Fibroblast of lung (primary cell): ENCODE measurements at regions not wholly inside any gene's neighbourhood (a gene's known extent, or its start where the extent isn't known, plus 50 kb on each side); places are given as distances from the start of the nearest gene placed in this dataset.

Experiments
- DNase-seq, 2 donors: peaks; one replicate each; pipeline versions ENCODE4 v3.0.0 to v3.0.0-alpha.2; 2010; ENCODE audit warnings: low read depth in 2 of 2
- H2AFZ ChIP-seq: 2 replicates; pipeline ENCODE4 v1.5.1; 2012; ENCODE audit warnings: low read length, control low read depth, inconsistent platforms
- H3K27ac ChIP-seq: 2 replicates; pipeline ENCODE4 v1.5.1; 2011; ENCODE audit warnings: low read length, control low read depth; ENCODE audit not compliant: insufficient read depth
- H3K27me3 ChIP-seq: 2 replicates; pipeline ENCODE4 v1.5.1; 2011; ENCODE audit warnings: mild to moderate bottlenecking, low read length; ENCODE audit not compliant: control insufficient read depth, insufficient read depth
- H3K36me3 ChIP-seq: 2 replicates; pipeline ENCODE4 v1.5.1; 2011; ENCODE audit warnings: low read length; ENCODE audit not compliant: control insufficient read depth, insufficient read depth
- H3K4me1 ChIP-seq: 2 replicates; pipeline ENCODE4 v1.5.1; 2011; ENCODE audit warnings: low read length; ENCODE audit not compliant: control insufficient read depth, insufficient read depth; ENCODE audit errors: extremely low read depth
- H3K4me2 ChIP-seq: 2 replicates; pipeline ENCODE4 v1.5.1; 2011; ENCODE audit warnings: low read length, control low read depth; ENCODE audit not compliant: insufficient read depth; ENCODE audit errors: extremely low read depth
- H3K4me3 ChIP-seq, 4 experiments: fragments of 200-600 bp in 1 of 4; sonication (generic) in 1 of 4; replicated peaks in 1 of 4; 2 replicates each; pipeline ENCODE4 v1.5.1; 2011 to 2016; ENCODE audit warnings: low read length in 4 of 4, low read depth in 3 of 4, mild to moderate bottlenecking in 3 of 4, control low read depth in 2 of 4, inconsistent platforms in 1 of 4, mixed read lengths in 1 of 4; ENCODE audit not compliant: insufficient read depth in 1 of 4; ENCODE audit errors: control extremely low read depth in 1 of 4
- H3K79me2 ChIP-seq: 2 replicates; pipeline ENCODE4 v1.5.1; 2012; ENCODE audit warnings: mild to moderate bottlenecking, low read length, inconsistent platforms; ENCODE audit not compliant: control insufficient read depth, insufficient read depth
- H3K9ac ChIP-seq: 2 replicates; pipeline ENCODE4 v1.5.1; 2011; ENCODE audit warnings: mild to moderate bottlenecking, low read length, control low read depth; ENCODE audit not compliant: insufficient read depth
- H3K9me3 ChIP-seq: 2 replicates; pipeline ENCODE4 v1.5.1; 2012; ENCODE audit warnings: low read depth, low read length; ENCODE audit not compliant: control insufficient read depth, insufficient read depth
- H4K20me1 ChIP-seq: 2 replicates; pipeline ENCODE4 v1.5.1; 2011; ENCODE audit warnings: low read length; ENCODE audit not compliant: control insufficient read depth, insufficient read depth; ENCODE audit errors: extremely low read depth
- EZH2 ChIP-seq: IDR thresholded peaks from 2 replicates; pipeline ENCODE4 v1.5.1; 2012; ENCODE audit warnings: low read length, control low read depth, mild to moderate bottlenecking; ENCODE audit errors: missing control alignments
- TF ChIP-seq, protein P1 (sequence below), 2 donors: IDR thresholded peaks in 1 of 2; conservative IDR thresholded peaks in 1 of 2; 1 replicate in 1 of 2; 2 replicates in 1 of 2; pipeline ENCODE4 v1.5.1; 2011 to 2012; ENCODE audit warnings: low read length in 2 of 2, control low read depth in 1 of 2, inconsistent platforms in 1 of 2, low read depth in 1 of 2, mild to moderate bottlenecking in 1 of 2

DNA sequence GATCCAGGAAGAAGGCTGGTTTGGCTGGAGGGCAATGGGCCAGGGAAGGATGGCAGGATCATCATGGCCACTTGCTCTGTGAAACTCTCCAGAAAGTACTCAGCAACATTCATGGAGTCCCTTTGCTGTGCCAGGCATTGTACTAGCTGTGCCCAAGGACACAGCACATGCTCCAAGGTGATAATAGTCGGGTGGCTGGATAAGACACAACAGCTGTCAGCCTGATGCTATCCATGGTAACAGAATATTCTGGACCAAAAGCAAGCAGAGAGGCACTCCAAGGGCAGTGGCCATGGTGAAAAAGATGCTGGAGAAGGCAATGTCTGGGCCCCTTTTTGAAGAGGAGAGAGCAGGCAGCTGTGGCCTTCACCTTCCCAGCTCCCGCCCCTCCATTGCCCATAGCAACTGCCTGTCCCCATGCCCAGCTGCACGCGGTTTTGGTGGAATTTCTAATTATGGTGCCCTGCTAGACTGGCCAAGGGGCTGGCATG lies 113.8 kb upstream of the CPEB4 start:
- H3K9me3 ChIP-seq = no peaks in the 10 kb centered on the region
- DNase-seq = no peak
- H3K79me2 ChIP-seq = no peaks in the 10 kb centered on the region
- H3K9ac ChIP-seq = no peak overlapping the region
- H3K4me3 ChIP-seq = no peak overlapping the region
- no peaks in the 10 kb centered on the region for H4K20me1 ChIP-seq
- H2AFZ ChIP-seq = no peak overlapping the region
- TF ChIP-seq, protein P1, sequence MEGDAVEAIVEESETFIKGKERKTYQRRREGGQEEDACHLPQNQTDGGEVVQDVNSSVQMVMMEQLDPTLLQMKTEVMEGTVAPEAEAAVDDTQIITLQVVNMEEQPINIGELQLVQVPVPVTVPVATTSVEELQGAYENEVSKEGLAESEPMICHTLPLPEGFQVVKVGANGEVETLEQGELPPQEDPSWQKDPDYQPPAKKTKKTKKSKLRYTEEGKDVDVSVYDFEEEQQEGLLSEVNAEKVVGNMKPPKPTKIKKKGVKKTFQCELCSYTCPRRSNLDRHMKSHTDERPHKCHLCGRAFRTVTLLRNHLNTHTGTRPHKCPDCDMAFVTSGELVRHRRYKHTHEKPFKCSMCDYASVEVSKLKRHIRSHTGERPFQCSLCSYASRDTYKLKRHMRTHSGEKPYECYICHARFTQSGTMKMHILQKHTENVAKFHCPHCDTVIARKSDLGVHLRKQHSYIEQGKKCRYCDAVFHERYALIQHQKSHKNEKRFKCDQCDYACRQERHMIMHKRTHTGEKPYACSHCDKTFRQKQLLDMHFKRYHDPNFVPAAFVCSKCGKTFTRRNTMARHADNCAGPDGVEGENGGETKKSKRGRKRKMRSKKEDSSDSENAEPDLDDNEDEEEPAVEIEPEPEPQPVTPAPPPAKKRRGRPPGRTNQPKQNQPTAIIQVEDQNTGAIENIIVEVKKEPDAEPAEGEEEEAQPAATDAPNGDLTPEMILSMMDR (conservative IDR thresholded peaks at IDR 0.05 in 1 of 2, IDR thresholded peaks at IDR 0.05 in 1 of 2; ENCODE audit: low read depth in 1 of 2, low read length in 2 of 2) = no peak
- TF ChIP-seq EZH2 = no peak
- no peak overlapping the region for H3K4me2 ChIP-seq
- H3K36me3 ChIP-seq = no peaks in the 10 kb centered on the region
- H3K27ac ChIP-seq = no peak overlapping the region
- H3K27me3 ChIP-seq = peaks cover 3% of the 10 kb centered on the region
- H3K4me1 ChIP-seq = no peaks in the 10 kb centered on the region

DNA sequence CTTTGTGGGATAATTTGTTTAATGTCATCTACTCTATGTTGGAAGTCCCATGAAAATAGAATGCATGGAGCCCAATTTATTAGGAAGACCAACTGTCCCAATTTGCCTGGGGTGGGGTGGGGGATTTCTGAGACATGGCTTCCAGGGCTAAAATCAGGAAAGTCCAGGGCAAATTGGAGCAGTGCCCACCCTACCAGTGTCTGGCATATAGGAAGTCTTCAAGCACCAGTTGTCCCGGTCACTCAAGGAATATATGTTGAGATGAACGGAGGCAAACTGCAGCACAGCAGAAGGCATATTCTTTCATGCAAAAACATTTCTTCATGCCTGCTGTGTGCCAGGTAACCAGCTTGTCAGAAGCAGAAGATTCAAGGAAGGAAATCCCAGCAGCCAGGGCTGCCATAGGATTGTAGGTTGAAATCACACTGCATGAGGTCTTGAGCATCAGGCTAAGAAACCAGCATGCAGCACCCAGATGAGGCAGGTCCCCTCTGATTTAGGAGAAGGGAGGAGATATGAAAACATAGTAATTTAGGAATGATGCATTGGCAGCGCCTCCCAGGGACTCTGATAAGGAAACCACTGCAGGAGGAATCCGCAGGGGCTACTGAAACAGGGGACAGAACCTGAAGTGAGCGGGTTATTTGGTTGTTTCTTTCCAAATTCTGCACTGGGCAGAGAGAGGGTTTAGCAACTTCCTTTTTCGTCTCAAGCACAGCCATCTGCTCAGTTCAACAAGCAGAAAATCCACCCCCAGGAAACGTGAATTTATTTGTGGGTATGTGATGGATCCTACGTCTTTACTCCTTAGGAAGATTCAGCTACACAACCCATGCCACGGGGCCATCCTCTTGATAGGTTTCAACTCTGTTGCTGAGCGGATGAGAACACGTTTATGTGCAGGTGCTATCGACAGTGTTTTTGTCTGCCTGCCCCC lies 112.6 kb upstream of the CPEB4 start:
- Histone ChIP-seq H3K9me3 (no peaks in the 10 kb centered on the region), H3K36me3 (no peaks in the 10 kb centered on the region), H3K4me2 (no peak overlapping the region), H4K20me1 (no peaks in the 10 kb centered on the region), H3K9ac (no peak overlapping the region), H3K4me3 (no peak overlapping the region), H3K79me2 (no peaks in the 10 kb centered on the region), H3K27me3 (no peaks in the 10 kb centered on the region), H3K4me1 (no peaks in the 10 kb centered on the region), H3K27ac (no peak overlapping the region), H2AFZ (no peak overlapping the region)
- no peak for DNase-seq
- TF ChIP-seq, protein P1 (conservative IDR thresholded peaks at IDR 0.05 in 1 of 2, IDR thresholded peaks at IDR 0.05 in 1 of 2; ENCODE audit: low read depth in 1 of 2, low read length in 2 of 2) = no peak
- no peak for TF ChIP-seq EZH2

DNA sequence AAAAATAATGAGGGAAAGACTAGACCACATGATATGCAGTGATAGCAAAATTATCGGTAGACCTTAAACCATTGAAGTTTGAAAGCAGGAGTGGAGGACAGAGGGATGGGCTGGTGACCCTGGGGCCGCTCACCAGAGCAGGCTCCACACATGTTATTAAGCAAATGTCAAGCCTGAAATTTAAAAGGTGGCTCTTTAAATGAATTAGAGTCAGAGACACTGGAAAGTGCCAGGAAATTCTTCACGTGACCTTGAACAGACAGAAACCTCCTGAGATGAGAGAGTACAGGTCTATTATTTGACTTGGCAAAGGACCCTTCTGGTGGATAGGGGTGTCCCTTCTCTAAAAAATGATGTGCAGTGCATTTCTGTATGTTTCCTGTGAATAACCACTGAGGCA lies 111.0 kb upstream of the CPEB4 start:
- H3K4me2 ChIP-seq = no peak overlapping the region
- no peak for TF ChIP-seq EZH2
- TF ChIP-seq, protein P1 (conservative IDR thresholded peaks at IDR 0.05 in 1 of 2, IDR thresholded peaks at IDR 0.05 in 1 of 2; ENCODE audit: low read depth in 1 of 2, low read length in 2 of 2) = no peak
- H4K20me1 ChIP-seq = no peaks in the 10 kb centered on the region
- H3K9ac ChIP-seq = no peak overlapping the region
- H3K27ac ChIP-seq = no peak overlapping the region
- H3K79me2 ChIP-seq = no peaks in the 10 kb centered on the region
- H3K9me3 ChIP-seq = no peaks in the 10 kb centered on the region
- H3K4me1 ChIP-seq = peaks cover 2% of the 10 kb centered on the region
- H3K4me3 ChIP-seq = no peak overlapping the region
- DNase-seq = no peak
- no peaks in the 10 kb centered on the region for H3K27me3 ChIP-seq
- H3K36me3 ChIP-seq = no peaks in the 10 kb centered on the region
- H2AFZ ChIP-seq = no peak overlapping the region
